Upper lobe of left lung (tissue), 6 donors: ENCODE measurements at regions not wholly inside any gene's neighbourhood (a gene's known extent, or its start where the extent isn't known, plus 50 kb on each side); places are given as distances from the start of the nearest gene placed in this dataset.

Experiments used
- ATAC-seq, 2 donors: fragments of 200-7000 bp; cut with Tn5 transposase; one replicate each; pipeline ENCODE4 v1.9.1; 2022; ENCODE audit warnings: mild to moderate bottlenecking in 2 of 2, moderate library complexity in 2 of 2; ENCODE audit not compliant: low FRiP score in 2 of 2
- DNase-seq, 2 donors: peaks; one replicate each; pipeline ENCODE4 v3.0.0-alpha.2; 2019 to 2020
- H3K27ac ChIP-seq, 4 donors: fragments of 200-600 bp; sonication (generic); one replicate each; pipeline ENCODE4 v1.5.1; 2016 to 2019
- H3K27me3 ChIP-seq, 4 donors: fragments of 200-600 bp; sonication (generic); one replicate each; pipeline ENCODE4 v1.5.1; 2017 to 2019
- H3K36me3 ChIP-seq, 4 donors: fragments of 200-600 bp; sonication (generic); one replicate each; pipeline ENCODE4 v1.5.1; 2016 to 2019
- H3K4me1 ChIP-seq, 4 donors: fragments of 200-600 bp; sonication (generic); one replicate each; pipeline ENCODE4 v1.5.1; 2018 to 2019
- H3K4me3 ChIP-seq, 4 donors: fragments of 200-600 bp; sonication (generic); one replicate each; pipeline ENCODE4 v1.5.1; 2017 to 2019; ENCODE audit warnings: mild to moderate bottlenecking in 2 of 4, moderate library complexity in 1 of 4
- H3K9me3 ChIP-seq, 4 donors: fragments of 200-600 bp; sonication (generic); one replicate each; pipeline ENCODE4 v1.5.1; 2018 to 2019
- CTCF ChIP-seq, 6 experiments: fragments of 450-650 bp in 4 of 6; fragments of 200-600 bp in 2 of 6; sonication (generic) in 2 of 6; IDR thresholded peaks; one replicate each; pipeline ENCODE4 v1.5.1; 2016 to 2019; ENCODE audit warnings: antibody characterized with exemption in 6 of 6
- EP300 ChIP-seq, 4 donors: sonication (generic); formaldehyde crosslinking; IDR thresholded peaks; one replicate each; pipeline ENCODE4 v1.5.1; 2017; ENCODE audit warnings: antibody characterized with exemption in 4 of 4, control low read depth in 2 of 4
- POLR2A ChIP-seq, 4 donors: fragments of 450-650 bp; IDR thresholded peaks; one replicate each; pipeline ENCODE4 v1.5.1; 2016 to 2017; ENCODE audit warnings: antibody characterized with exemption in 4 of 4, mild to moderate bottlenecking in 2 of 4
- POLR2AphosphoS5 ChIP-seq, 2 donors: sonication (generic); formaldehyde crosslinking; IDR thresholded peaks; one replicate each; pipeline ENCODE4 v1.5.1; 2017; ENCODE audit warnings: antibody characterized with exemption in 2 of 2
- WGBS, 2 donors: methylation state at CpG; one replicate each; pipeline ENCODE4 v1.1.5; 2017 to 2018; 5-methylcytosine and 5-hydroxymethylcytosine counted together
- donor health status: DM: no; HTN: no; CAD: no; lungs with moderate emphysema.
- donor health status: DM: no; HTN: yes; CAD: no; lungs with severe emphysema.

GRCh38 chr12:67430708-67431335, 161.7 kb downstream of the CAND1 start:
- no peaks in the 10 kb centered on the region for H3K27me3 ChIP-seq
- no peak overlapping the region for H3K4me3 ChIP-seq
- DNase-seq (no peak), ATAC-seq (peak in 1 of 2 donors; percentile 82)
- H3K36me3 ChIP-seq, result no peaks in the 10 kb centered on the region
- no peaks in the 10 kb centered on the region for H3K9me3 ChIP-seq
- TF ChIP-seq POLR2AphosphoS5 (IDR thresholded peaks at IDR 0.05) (peak; percentile 54 to 68), CTCF (IDR thresholded peaks at IDR 0.05) (no peak), EP300 (IDR thresholded peaks at IDR 0.05) (peak in 1 of 4 donors; percentile 22), POLR2A (IDR thresholded peaks at IDR 0.05) (no peak)
- peak overlapping the region in 2 of 4 donors; percentile 44 to 53 for H3K27ac ChIP-seq
- H3K4me1 ChIP-seq, result peaks cover 7 to 27% (median 11%) of the 10 kb centered on the region in 4 donors
- WGBS, 2 donors, result 61 to 71% methylated on average over 9 of the region's 9 CpGs

- Histone ChIP-seq H3K9me3 (no peaks in the 10 kb centered on the region), H3K36me3 (no peaks in the 10 kb centered on the region), H3K4me1 (peaks cover 7 to 20% (median 10%) of the 10 kb centered on the region in 4 donors), H3K27me3 (no peaks in the 10 kb centered on the region), H3K27ac (peak overlapping the region in 2 of 4 donors; percentile 22 to 44), H3K4me3 (no peak overlapping the region)
- DNase-seq (no peak), ATAC-seq (peak in 1 of 2 donors; percentile 2)
- TF ChIP-seq EP300 (IDR thresholded peaks at IDR 0.05), result no peak
- no peak for TF ChIP-seq CTCF (IDR thresholded peaks at IDR 0.05)
- TF ChIP-seq POLR2AphosphoS5 (IDR thresholded peaks at IDR 0.05), result no peak
- TF ChIP-seq POLR2A (IDR thresholded peaks at IDR 0.05), result no peak
- WGBS, 2 donors, result 47 to 59% methylated on average over 6 of the region's 6 CpGs
Observed at GRCh38 chr12:67431411-67432020, 162.4 kb downstream of the CAND1 start.

- DNase-seq (no peak), ATAC-seq (no peak)
- Histone ChIP-seq H3K4me3 (no peak overlapping the region), H3K9me3 (no peaks in the 10 kb centered on the region), H3K4me1 (peaks cover 7 to 19% (median 10%) of the 10 kb centered on the region in 4 donors), H3K27ac (peak overlapping the region in 2 of 4 donors; percentile 19 to 48), H3K36me3 (no peaks in the 10 kb centered on the region), H3K27me3 (no peaks in the 10 kb centered on the region)
- WGBS, 2 donors, result 81 to 87% methylated on average over 6 of the region's 6 CpGs
- TF ChIP-seq EP300 (IDR thresholded peaks at IDR 0.05), result no peak
- TF ChIP-seq POLR2A (IDR thresholded peaks at IDR 0.05), result no peak
- TF ChIP-seq POLR2AphosphoS5 (IDR thresholded peaks at IDR 0.05), result no peak
- no peak for TF ChIP-seq CTCF (IDR thresholded peaks at IDR 0.05)
Observed at GRCh38 chr12:67433385-67434175, 164.4 kb downstream of the CAND1 start.

- Histone ChIP-seq H3K27ac (peak overlapping the region in 3 of 4 donors; percentile 19 to 33 (median 28)), H3K4me3 (no peak overlapping the region), H3K36me3 (no peaks in the 10 kb centered on the region), H3K27me3 (no peaks in the 10 kb centered on the region), H3K9me3 (no peaks in the 10 kb centered on the region), H3K4me1 (peaks cover 7 to 19% (median 10%) of the 10 kb centered on the region in 4 donors)
- ATAC-seq (peak; percentile 28 to 64), DNase-seq (no peak)
- WGBS, 2 donors, result 54 to 69% methylated on average over 3 of the region's 3 CpGs
- peak in 1 of 2 donors; percentile 21 for TF ChIP-seq POLR2AphosphoS5 (IDR thresholded peaks at IDR 0.05)
- no peak for TF ChIP-seq CTCF (IDR thresholded peaks at IDR 0.05)
Observed at GRCh38 chr12:67434671-67435370, 165.7 kb downstream of the CAND1 start.
